ENCODE measurements at regions not wholly inside any gene's neighbourhood (a gene's known extent, or its start where the extent isn't known, plus 50 kb on each side); places are given as distances from the start of the nearest gene placed in this dataset.

- TF ChIP-seq CTCF (optimal IDR thresholded peaks at IDR 0.05 in 1 of 3, IDR thresholded peaks at IDR 0.05 in 1 of 3, conservative IDR thresholded peaks at IDR 0.05 in 1 of 3; ENCODE audit: extremely low read depth in 1 of 3, insufficient read depth in 2 of 3, low read length in 3 of 3) (no peak), EZH2 (IDR thresholded peaks at IDR 0.05; ENCODE audit: low read length) (no peak)
- Histone ChIP-seq H2AFZ (ENCODE audit: control insufficient read depth, low read length) (no peak overlapping the region), H3K9ac (ENCODE audit: control insufficient read depth, extremely low read depth, insufficient read depth, low read length) (no peak overlapping the region), H3K36me3 (ENCODE audit: control insufficient read depth in 2 of 2, extremely low read depth in 1 of 2, insufficient read depth in 2 of 2, low read length in 2 of 2) (no peaks in the 10 kb centered on the region), H3K79me2 (ENCODE audit: control insufficient read depth, insufficient read depth, low read length) (no peaks in the 10 kb centered on the region), H3K4me2 (ENCODE audit: control insufficient read depth, extremely low read depth, insufficient read depth, low read depth, low read length) (no peak overlapping the region), H3K27ac (ENCODE audit: control insufficient read depth, insufficient read depth, low read length) (no peak overlapping the region), H3K27me3 (ENCODE audit: control insufficient read depth, extremely low read depth, insufficient read depth, low read length) (no peaks in the 10 kb centered on the region), H4K20me1 (ENCODE audit: control insufficient read depth, extremely low read depth, insufficient read depth, low read length) (no peaks in the 10 kb centered on the region), H3K9me1 (ENCODE audit: control insufficient read depth, extremely low read depth, insufficient read depth, low read length) (no peaks in the 10 kb centered on the region), H3K4me3 (ENCODE audit: control insufficient read depth in 2 of 3, extremely low read depth in 1 of 3, insufficient read depth in 2 of 3, low read depth in 1 of 3, low read length in 3 of 3) (no peak overlapping the region), H3K4me1 (ENCODE audit: control insufficient read depth, extremely low read depth, insufficient read depth, low read length) (no peaks in the 10 kb centered on the region), H3K9me3 (ENCODE audit: control insufficient read depth, low read depth, low read length) (no peaks in the 10 kb centered on the region)
- no peak for FAIRE-seq
- no peak for DNase-seq (ENCODE audit: low read depth, low spot score)
- dilution Hi-C loops (cut with MboI; ENCODE audit: extremely low pct_ligation_motif_present, low sequenced_read_pairs) = no loop called here
Observed at GRCh38 chr12:60349232-60349978, 753.6 kb downstream of the SLC16A7 start.

GRCh38 chr12:60387356-60387755 is 791.5 kb downstream of the SLC16A7 start:
- Histone ChIP-seq H3K27me3 (ENCODE audit: control insufficient read depth, extremely low read depth, insufficient read depth, low read length) (no peaks in the 10 kb centered on the region), H3K9me3 (ENCODE audit: control insufficient read depth, low read depth, low read length) (no peaks in the 10 kb centered on the region), H3K9me1 (ENCODE audit: control insufficient read depth, extremely low read depth, insufficient read depth, low read length) (no peaks in the 10 kb centered on the region), H4K20me1 (ENCODE audit: control insufficient read depth, extremely low read depth, insufficient read depth, low read length) (no peaks in the 10 kb centered on the region), H3K79me2 (ENCODE audit: control insufficient read depth, insufficient read depth, low read length) (no peaks in the 10 kb centered on the region), H3K27ac (ENCODE audit: control insufficient read depth, insufficient read depth, low read length) (no peak overlapping the region), H3K9ac (ENCODE audit: control insufficient read depth, extremely low read depth, insufficient read depth, low read length) (no peak overlapping the region), H3K36me3 (ENCODE audit: control insufficient read depth in 2 of 2, extremely low read depth in 1 of 2, insufficient read depth in 2 of 2, low read length in 2 of 2) (no peaks in the 10 kb centered on the region), H3K4me1 (ENCODE audit: control insufficient read depth, extremely low read depth, insufficient read depth, low read length) (no peaks in the 10 kb centered on the region), H3K4me2 (ENCODE audit: control insufficient read depth, extremely low read depth, insufficient read depth, low read depth, low read length) (no peak overlapping the region), H2AFZ (ENCODE audit: control insufficient read depth, low read length) (no peak overlapping the region), H3K4me3 (ENCODE audit: control insufficient read depth in 2 of 3, extremely low read depth in 1 of 3, insufficient read depth in 2 of 3, low read depth in 1 of 3, low read length in 3 of 3) (no peak overlapping the region)
- DNase-seq (ENCODE audit: low read depth, low spot score) (no peak), FAIRE-seq (no peak)
- dilution Hi-C loops (cut with MboI; ENCODE audit: extremely low pct_ligation_motif_present, low sequenced_read_pairs) = no loop called here
- TF ChIP-seq CTCF (optimal IDR thresholded peaks at IDR 0.05 in 1 of 3, IDR thresholded peaks at IDR 0.05 in 1 of 3, conservative IDR thresholded peaks at IDR 0.05 in 1 of 3; ENCODE audit: extremely low read depth in 1 of 3, insufficient read depth in 2 of 3, low read length in 3 of 3) = no peak
- TF ChIP-seq EZH2 (IDR thresholded peaks at IDR 0.05; ENCODE audit: low read length) = no peak
